Activated CD8-positive, alpha-beta T cell treated with anti-CD3 and anti-CD28 coated beads for 36 hours (primary cell): ENCODE measurements at regions not wholly inside any gene's neighbourhood (a gene's known extent, or its start where the extent isn't known, plus 50 kb on each side); places are given as distances from the start of the nearest gene placed in this dataset.

Experiments used
- ATAC-seq: fragments of 200-7000 bp; cut with Tn5 transposase; one replicate; pipeline ENCODE4 v1.10.0; 2021; ENCODE audit warnings: mild to moderate bottlenecking, moderate library complexity
- CTCF ChIA-PET: fragments of 350-600 bp; sonication (Branson Sonifier 250); formaldehyde crosslinking; loops from one replicate; lab custom pipeline; 2021; ENCODE audit warnings: antibody characterized with exemption; lab: Charles Lee
- POLR2A ChIA-PET: fragments of 350-600 bp; sonication (Branson Sonifier 250); formaldehyde crosslinking; loops from one replicate; lab custom pipeline; 2021; ENCODE audit warnings: antibody characterized with exemption; lab: Charles Lee
- DNase-seq: peaks from one replicate; pipeline ENCODE4 v3.0.0-alpha.2; 2020
- H3K27ac Mint-ChIP-seq: one replicate; pipeline ENCODE4 v1.8.0; 2021; ENCODE audit warnings: mild to moderate bottlenecking, mixed read lengths
- H3K27me3 Mint-ChIP-seq: one replicate; pipeline ENCODE4 v1.8.0; 2021; ENCODE audit warnings: mixed read lengths
- H3K36me3 Mint-ChIP-seq: one replicate; pipeline ENCODE4 v1.8.0; 2021; ENCODE audit warnings: low read depth, mixed read lengths
- H3K4me1 Mint-ChIP-seq: one replicate; pipeline ENCODE4 v1.8.0; 2021; ENCODE audit warnings: low read depth, mixed read lengths
- H3K4me3 Mint-ChIP-seq: one replicate; pipeline ENCODE4 v1.8.0; 2021; ENCODE audit warnings: mild to moderate bottlenecking, moderate library complexity, mixed read lengths
- H3K9me3 Mint-ChIP-seq: one replicate; pipeline ENCODE4 v1.8.0; 2021; ENCODE audit warnings: mixed read lengths
- intact Hi-C: fragments of 100-400 bp; cut with micrococcal nuclease; formaldehyde crosslinking; loops from one replicate; pipeline ENCODE4 v1.10.0; 2022
- TF ChIP-seq, protein P1 (sequence below): fragments of 200-600 bp; IDR thresholded peaks from one replicate; pipeline ENCODE4 v1.8.0; 2022; ENCODE audit warnings: antibody characterized with exemption, mild to moderate bottlenecking

DNA sequence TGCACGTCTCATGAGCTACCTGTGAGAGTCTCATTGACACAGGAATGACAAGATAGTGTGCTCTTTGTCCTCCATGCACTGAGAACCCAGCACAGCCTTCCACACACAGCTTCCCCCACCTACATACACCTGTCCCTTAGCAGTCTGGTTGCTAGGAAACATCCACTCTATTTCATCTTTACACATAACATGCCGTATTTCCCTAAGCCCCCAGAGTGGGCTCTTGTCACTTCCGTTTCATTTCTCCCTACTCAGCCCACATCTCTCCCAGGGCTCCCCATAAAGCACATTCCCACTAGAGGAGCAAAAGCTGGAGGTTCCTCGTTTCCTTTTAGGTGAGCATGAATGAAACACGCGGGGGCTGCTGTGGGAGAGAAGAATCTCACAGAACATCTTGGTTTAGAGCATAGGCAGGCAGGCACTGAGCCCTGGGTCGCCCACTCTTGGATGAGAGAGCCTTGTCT lies 137.1 kb downstream of the ETS2 start:
- Mint-ChIP-seq H3K27ac (no peak overlapping the region), H3K27me3 (no peaks in the 10 kb centered on the region), H3K9me3 (no peaks in the 10 kb centered on the region), H3K4me3 (no peak overlapping the region), H3K4me1 (peaks cover 9% of the 10 kb centered on the region), H3K36me3 (no peaks in the 10 kb centered on the region)
- ATAC-seq (no peak), DNase-seq (no peak)
- POLR2A ChIA-PET = no interaction called here
- CTCF ChIA-PET = no interaction called here
- TF ChIP-seq, protein P1, sequence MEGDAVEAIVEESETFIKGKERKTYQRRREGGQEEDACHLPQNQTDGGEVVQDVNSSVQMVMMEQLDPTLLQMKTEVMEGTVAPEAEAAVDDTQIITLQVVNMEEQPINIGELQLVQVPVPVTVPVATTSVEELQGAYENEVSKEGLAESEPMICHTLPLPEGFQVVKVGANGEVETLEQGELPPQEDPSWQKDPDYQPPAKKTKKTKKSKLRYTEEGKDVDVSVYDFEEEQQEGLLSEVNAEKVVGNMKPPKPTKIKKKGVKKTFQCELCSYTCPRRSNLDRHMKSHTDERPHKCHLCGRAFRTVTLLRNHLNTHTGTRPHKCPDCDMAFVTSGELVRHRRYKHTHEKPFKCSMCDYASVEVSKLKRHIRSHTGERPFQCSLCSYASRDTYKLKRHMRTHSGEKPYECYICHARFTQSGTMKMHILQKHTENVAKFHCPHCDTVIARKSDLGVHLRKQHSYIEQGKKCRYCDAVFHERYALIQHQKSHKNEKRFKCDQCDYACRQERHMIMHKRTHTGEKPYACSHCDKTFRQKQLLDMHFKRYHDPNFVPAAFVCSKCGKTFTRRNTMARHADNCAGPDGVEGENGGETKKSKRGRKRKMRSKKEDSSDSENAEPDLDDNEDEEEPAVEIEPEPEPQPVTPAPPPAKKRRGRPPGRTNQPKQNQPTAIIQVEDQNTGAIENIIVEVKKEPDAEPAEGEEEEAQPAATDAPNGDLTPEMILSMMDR = no peak
- intact Hi-C loops = no loop called here

DNA sequence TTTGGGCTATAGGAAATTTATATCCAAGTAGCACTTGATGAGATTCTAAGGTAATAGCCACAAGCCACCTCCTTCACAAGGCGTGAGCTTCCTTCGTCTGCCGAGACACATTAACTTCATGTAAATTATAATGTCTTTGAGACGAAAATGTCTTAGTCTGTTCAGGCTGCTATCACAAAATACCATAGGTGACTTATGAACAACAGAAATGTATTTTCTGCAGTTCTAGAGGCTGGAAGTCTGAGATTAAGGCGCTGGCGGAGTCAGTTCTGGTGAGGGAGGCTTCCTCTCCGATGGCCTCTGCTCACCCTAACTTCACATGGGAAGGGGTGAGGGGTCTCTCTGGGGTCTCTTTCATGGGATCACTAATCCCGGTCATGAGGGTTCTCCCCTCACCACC lies 133.0 kb downstream of the ETS2 start:
- Mint-ChIP-seq H3K27ac (no peak overlapping the region), H3K9me3 (no peaks in the 10 kb centered on the region), H3K4me1 (peaks cover 9% of the 10 kb centered on the region), H3K27me3 (no peaks in the 10 kb centered on the region), H3K4me3 (no peak overlapping the region), H3K36me3 (no peaks in the 10 kb centered on the region)
- CTCF ChIA-PET = no interaction called here
- POLR2A ChIA-PET = no interaction called here
- intact Hi-C loops = no loop called here
- ATAC-seq = no peak
- TF ChIP-seq, protein P1 = no peak
- DNase-seq = no peak

DNA sequence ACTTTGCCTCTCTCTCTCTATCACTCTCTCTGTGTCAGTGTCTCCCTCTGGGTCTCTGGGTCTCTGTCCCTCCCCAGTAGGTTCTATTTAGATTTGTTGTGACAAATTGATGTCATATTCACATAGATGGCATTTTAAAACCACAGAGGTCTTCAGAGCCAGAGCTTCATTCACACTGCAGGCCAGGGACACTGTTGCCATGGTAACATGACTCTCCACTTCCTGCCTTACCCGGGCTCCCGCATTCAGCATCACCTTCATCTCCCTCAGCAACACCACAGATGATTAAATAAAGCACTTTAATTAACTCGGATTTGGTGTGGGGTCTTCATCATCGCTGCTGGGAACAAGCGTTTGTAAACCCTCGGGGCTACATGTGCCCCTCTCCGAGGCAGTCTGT lies 132.6 kb downstream of the ETS2 start:
- DNase-seq (peak; percentile 60), ATAC-seq (peak; percentile 93)
- Mint-ChIP-seq H3K27me3 (no peaks in the 10 kb centered on the region), H3K36me3 (no peaks in the 10 kb centered on the region), H3K9me3 (no peaks in the 10 kb centered on the region), H3K27ac (peak overlapping the region; percentile 21), H3K4me1 (peaks cover 9% of the 10 kb centered on the region), H3K4me3 (no peak overlapping the region)
- ChIA-PET CTCF (no interaction called here), POLR2A (interaction anchor here (0.7 kb wide), 1 partner anchor 389 kb away, joined by 4 read pairs; no protein-coding TSS in a partner anchor)
- intact Hi-C loops = no loop called here
- TF ChIP-seq, protein P1 = no peak

DNA sequence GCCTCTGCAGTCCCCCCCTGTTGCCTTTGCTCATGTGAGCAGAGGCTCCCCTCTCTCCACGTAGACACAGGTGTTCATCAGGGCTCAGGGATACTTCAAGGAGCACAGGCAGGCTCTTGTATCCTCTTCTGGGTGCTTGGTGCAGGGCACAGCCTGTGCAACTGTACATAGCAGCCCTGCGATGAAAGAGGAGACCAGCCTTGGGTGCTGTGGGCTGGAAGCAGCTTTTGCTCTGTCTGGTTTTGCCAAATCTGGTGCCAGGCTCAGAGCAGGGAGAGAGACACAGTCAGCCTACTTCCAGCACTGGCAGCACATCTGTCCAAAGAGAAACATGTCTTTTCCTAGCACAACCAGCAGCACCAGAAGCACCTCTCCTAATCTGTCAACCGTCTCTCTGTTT lies 132.1 kb downstream of the ETS2 start:
- peak overlapping the region; percentile 21 for H3K27ac Mint-ChIP-seq
- TF ChIP-seq, protein P1 = no peak
- H3K9me3 Mint-ChIP-seq = no peaks in the 10 kb centered on the region
- no peaks in the 10 kb centered on the region for H3K27me3 Mint-ChIP-seq
- CTCF ChIA-PET = no interaction called here
- intact Hi-C loops = no loop called here
- no peak overlapping the region for H3K4me3 Mint-ChIP-seq
- POLR2A ChIA-PET = interaction anchor here (0.7 kb wide), 1 partner anchor 389 kb away, joined by 4 read pairs; no protein-coding TSS in a partner anchor
- peaks cover 9% of the 10 kb centered on the region for H3K4me1 Mint-ChIP-seq
- ATAC-seq (no peak), DNase-seq (no peak)
- no peaks in the 10 kb centered on the region for H3K36me3 Mint-ChIP-seq

DNA sequence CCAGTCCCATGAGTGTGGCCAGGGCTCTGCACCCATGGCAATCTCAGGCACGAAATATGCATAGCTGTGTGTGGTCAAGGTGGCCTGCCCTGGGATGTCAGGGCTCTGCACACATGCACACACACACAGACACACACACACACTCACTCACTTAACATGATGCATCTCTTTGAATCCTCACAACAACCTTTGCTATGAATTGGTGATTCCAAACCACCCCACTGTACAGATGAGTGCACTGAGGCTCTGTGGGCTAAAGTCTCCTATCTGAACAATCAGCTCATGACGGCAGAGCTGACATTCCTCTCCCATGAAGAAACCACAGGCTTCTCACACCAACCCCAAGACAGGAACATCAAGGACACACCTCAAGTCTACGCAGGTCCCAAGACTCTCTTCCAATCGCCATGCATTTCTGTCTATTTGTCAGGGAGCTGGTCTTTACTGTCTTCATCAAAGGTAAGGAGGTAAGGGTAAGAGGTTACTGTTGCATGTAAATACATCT lies 131.6 kb downstream of the ETS2 start:
- no peak overlapping the region for H3K27ac Mint-ChIP-seq

More for the DNA sequence above, 131.6 kb downstream of the ETS2 start:
- ChIA-PET CTCF (interaction anchor here (0.7 kb wide), 1 partner anchor 22 kb away, joined by 3 read pairs; no protein-coding TSS in a partner anchor), POLR2A (no interaction called here)
- TF ChIP-seq, protein P1 = no peak
- Mint-ChIP-seq H3K9me3 (no peaks in the 10 kb centered on the region), H3K4me1 (peaks cover 9% of the 10 kb centered on the region), H3K27me3 (no peaks in the 10 kb centered on the region), H3K4me3 (no peak overlapping the region), H3K36me3 (no peaks in the 10 kb centered on the region)
- DNase-seq = no peak
- ATAC-seq = no peak
- intact Hi-C loops = no loop called here
